ENCODE measurements at regions not wholly inside any gene's neighbourhood (a gene's known extent, or its start where the extent isn't known, plus 50 kb on each side); places are given as distances from the start of the nearest gene placed in this dataset.
A peak's percentile ranks its signal among the peaks of the same experiment; 100 is the strongest.

DNA sequence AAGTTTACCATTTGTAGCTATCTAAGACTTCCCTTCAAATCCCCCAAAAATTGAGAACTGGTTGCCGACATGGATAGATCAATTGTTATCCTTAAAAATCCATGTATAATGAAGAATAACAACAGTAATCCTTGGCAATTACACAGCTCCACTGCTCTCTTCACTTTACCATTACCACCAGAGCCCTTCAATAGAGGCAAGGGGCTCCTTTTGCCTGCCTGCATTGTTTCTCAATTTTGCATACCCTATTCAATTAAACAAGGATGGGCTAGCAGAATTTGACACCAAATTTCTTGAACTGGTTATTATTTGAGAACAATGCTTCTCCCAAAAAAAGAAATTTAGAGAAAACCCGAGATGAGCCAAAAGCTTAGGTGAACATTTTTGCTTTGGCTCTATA, 387.8 kb upstream of the PKN2 start:
- no TSS peak for BruUV-seq (replicated peaks)
- in situ Hi-C loops (cut with MboI), result no loop called here

DNA sequence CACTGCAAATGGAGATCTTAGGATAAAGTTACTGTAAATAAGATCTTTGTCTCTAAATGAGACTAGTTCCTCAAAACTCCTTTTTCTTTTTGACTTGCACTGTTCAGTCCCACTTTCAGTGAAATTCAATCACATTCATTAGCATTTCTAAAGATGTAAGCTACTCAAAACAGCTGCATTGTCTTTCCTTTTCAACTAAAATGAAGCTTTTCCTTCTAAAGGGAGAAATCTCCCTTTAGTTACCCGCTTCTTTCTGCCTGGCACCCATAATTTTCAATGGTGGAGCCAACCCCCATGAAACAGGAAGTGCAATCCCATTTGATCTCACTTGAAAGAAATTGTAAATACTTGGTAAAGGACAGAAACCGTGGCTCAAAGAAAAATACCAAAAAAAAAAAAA, 387.4 kb upstream of the PKN2 start:
- no peak overlapping the region for H3K4me3 ChIP-seq
- H3K9ac ChIP-seq (ENCODE audit: control insufficient read depth, insufficient read depth, low read length), result no peak overlapping the region
- DNase-seq (ENCODE audit: low read depth, low spot score), result no peak
- in situ Hi-C loops (cut with MboI) (no loop called here), intact Hi-C loops (cut with micrococcal nuclease; ENCODE audit: unreplicated experiment) (no loop called here)
- no peaks in the 10 kb centered on the region for H4K20me1 ChIP-seq (ENCODE audit: control insufficient read depth, insufficient read depth)
- ATAC-seq, result no peak
- H3K27me3 ChIP-seq (replicated peaks in 1 of 2; ENCODE audit: control insufficient read depth in 2 of 2, insufficient read depth in 2 of 2, low read length in 1 of 2), result no peaks in the 10 kb centered on the region
- no peak overlapping the region for H3K4me2 ChIP-seq (ENCODE audit: control insufficient read depth, insufficient read depth)
- H3K9me3 ChIP-seq (replicated peaks; ENCODE audit: control insufficient read depth, insufficient read depth, low read length), result no peaks in the 10 kb centered on the region
- ChIA-PET SMC1A (ENCODE audit: uncharacterized antibody, unreplicated experiment) (no interaction called here), POLR2A (no interaction called here), CTCF (no interaction called here), RAD21 (ENCODE audit: unreplicated experiment) (no interaction called here)
- H3K36me3 ChIP-seq (ENCODE audit: control insufficient read depth in 2 of 2, insufficient read depth in 2 of 2, low read length in 1 of 2), result no peaks in the 10 kb centered on the region
- FAIRE-seq, result no peak
- no peak overlapping the region for H3K27ac ChIP-seq (ENCODE audit: control insufficient read depth, insufficient read depth)
- TF ChIP-seq SUZ12 (IDR thresholded peaks at IDR 0.05; ENCODE audit: unreplicated experiment) (no peak), SPI1 (IDR thresholded peaks at IDR 0.05; ENCODE audit: borderline replicate concordance, insufficient read depth, low read depth, low read length) (peak; percentile 29; the same call in 1 of the 2 replicates)
- BruUV-seq (replicated peaks), result no TSS peak
- 14% methylated on average over 2 of the region's 2 CpGs for WGBS (ENCODE audit: insufficient coverage, insufficient replicate concordance, low lambda C conversion rate, missing lambda C conversion rate)
- no peaks in the 10 kb centered on the region for H3K4me1 ChIP-seq (ENCODE audit: control insufficient read depth, insufficient read depth, low read length)
- no peaks in the 10 kb centered on the region for H3K79me2 ChIP-seq (ENCODE audit: control insufficient read depth, insufficient read depth, low read length)
- H2AFZ ChIP-seq (ENCODE audit: control insufficient read depth, low read depth, low read length), result no peak overlapping the region

More for the DNA sequence above, 387.8 kb upstream of the PKN2 start:
- Histone ChIP-seq H3K9me3 (replicated peaks; ENCODE audit: control insufficient read depth, insufficient read depth, low read length) (no peaks in the 10 kb centered on the region), H3K9ac (ENCODE audit: control insufficient read depth, insufficient read depth, low read length) (no peak overlapping the region), H3K4me2 (ENCODE audit: control insufficient read depth, insufficient read depth) (no peak overlapping the region), H3K4me1 (ENCODE audit: control insufficient read depth, insufficient read depth, low read length) (no peaks in the 10 kb centered on the region), H4K20me1 (ENCODE audit: control insufficient read depth, insufficient read depth) (no peaks in the 10 kb centered on the region), H3K79me2 (ENCODE audit: control insufficient read depth, insufficient read depth, low read length) (no peaks in the 10 kb centered on the region), H2AFZ (ENCODE audit: control insufficient read depth, low read depth, low read length) (no peak overlapping the region), H3K27ac (ENCODE audit: control insufficient read depth, insufficient read depth) (no peak overlapping the region), H3K4me3 (no peak overlapping the region), H3K36me3 (ENCODE audit: control insufficient read depth in 2 of 2, insufficient read depth in 2 of 2, low read length in 1 of 2) (no peaks in the 10 kb centered on the region), H3K27me3 (replicated peaks in 1 of 2; ENCODE audit: control insufficient read depth in 2 of 2, insufficient read depth in 2 of 2, low read length in 1 of 2) (no peaks in the 10 kb centered on the region)
- no peak for TF ChIP-seq HDAC2 (IDR thresholded peaks at IDR 0.05)
- TF ChIP-seq IRF4 (IDR thresholded peaks at IDR 0.05; ENCODE audit: low read depth, low read length), result no peak
- TF ChIP-seq IKZF1 (conservative IDR thresholded peaks at IDR 0.05), result no peak
- no peak for TF ChIP-seq SREBF2 (IDR thresholded peaks at IDR 0.05; ENCODE audit: low read length)
- TF ChIP-seq, protein P1, sequence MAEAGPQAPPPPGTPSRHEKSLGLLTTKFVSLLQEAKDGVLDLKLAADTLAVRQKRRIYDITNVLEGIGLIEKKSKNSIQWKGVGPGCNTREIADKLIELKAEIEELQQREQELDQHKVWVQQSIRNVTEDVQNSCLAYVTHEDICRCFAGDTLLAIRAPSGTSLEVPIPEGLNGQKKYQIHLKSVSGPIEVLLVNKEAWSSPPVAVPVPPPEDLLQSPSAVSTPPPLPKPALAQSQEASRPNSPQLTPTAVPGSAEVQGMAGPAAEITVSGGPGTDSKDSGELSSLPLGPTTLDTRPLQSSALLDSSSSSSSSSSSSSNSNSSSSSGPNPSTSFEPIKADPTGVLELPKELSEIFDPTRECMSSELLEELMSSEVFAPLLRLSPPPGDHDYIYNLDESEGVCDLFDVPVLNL (IDR thresholded peaks at IDR 0.05; ENCODE audit: low read depth, low read length), result no peak
- 61% methylated on average over 2 of the region's 2 CpGs for WGBS (ENCODE audit: insufficient coverage, insufficient replicate concordance, low lambda C conversion rate, missing lambda C conversion rate)
- DNase-seq (ENCODE audit: low read depth, low spot score), result no peak
- CTCF ChIA-PET, result interaction anchor here (1.0 kb wide), 1 partner anchor 115 kb away, joined by 3 read pairs; no protein-coding TSS in a partner anchor
- no peak for ATAC-seq
- POLR2A ChIA-PET, result no interaction called here
- SMC1A ChIA-PET (ENCODE audit: uncharacterized antibody, unreplicated experiment), result no interaction called here
- no peak for FAIRE-seq
- intact Hi-C loops (cut with micrococcal nuclease; ENCODE audit: unreplicated experiment), result no loop called here
- RAD21 ChIA-PET (ENCODE audit: unreplicated experiment), result no interaction called here

Measured in GM12878 (cell line).